ENCODE measurements at regions not wholly inside any gene's neighbourhood (a gene's known extent, or its start where the extent isn't known, plus 50 kb on each side); places are given as distances from the start of the nearest gene placed in this dataset.

GRCh38 chr13:74895042-74895796, 586.8 kb downstream of the TBC1D4 start (continued):
- no peak for TF ChIP-seq ZNF462 (CRISPR knock-in tag; IDR thresholded peaks at IDR 0.05)
- TF ChIP-seq REST (IDR thresholded peaks at IDR 0.05; ENCODE audit: unreplicated experiment) = no peak
- no peak for TF ChIP-seq ETS1 (IDR thresholded peaks at IDR 0.05)
- TF ChIP-seq EZH2phosphoT487 (IDR thresholded peaks at IDR 0.05; ENCODE audit: unreplicated experiment) = no peak
- no peak for TF ChIP-seq ZNF114 (CRISPR knock-in tag; IDR thresholded peaks at IDR 0.05)
- TF ChIP-seq CREB1 (CRISPR knock-in tag; IDR thresholded peaks at IDR 0.05; ENCODE audit: low read depth) = no peak
- TF ChIP-seq JUNB (IDR thresholded peaks at IDR 0.05; ENCODE audit: unreplicated experiment) = no peak
- no peak for TF ChIP-seq NANOG (IDR thresholded peaks at IDR 0.05; ENCODE audit: borderline replicate concordance)
- TF ChIP-seq CTCF (conservative IDR thresholded peaks at IDR 0.05; ENCODE audit: low read depth in 2 of 2) = no peak
- no peak for TF ChIP-seq STAT1 (IDR thresholded peaks at IDR 0.05; ENCODE audit: unreplicated experiment)
